H9 (cell line): ENCODE measurements at regions not wholly inside any gene's neighbourhood (a gene's known extent, or its start where the extent isn't known, plus 50 kb on each side); places are given as distances from the start of the nearest gene placed in this dataset.

ENCODE experiments used
- DNase-seq: peaks from one replicate; pipeline ENCODE4 v3.0.0-alpha.2; 2017
- H2AFZ ChIP-seq: one replicate; pipeline ENCODE4 v1.6.1; 2013; ENCODE audit warnings: mild to moderate bottlenecking, low read length, control low read depth, moderate library complexity
- H2AK5ac ChIP-seq: 2 replicates; pipeline ENCODE4 v1.6.1; 2013; ENCODE audit warnings: low read length, control low read depth, mixed read lengths; ENCODE audit not compliant: insufficient read length
- H2BK120ac ChIP-seq: one replicate; pipeline ENCODE4 v1.6.1; 2013; ENCODE audit warnings: low read depth, mild to moderate bottlenecking, low read length, control low read depth, inconsistent platforms; ENCODE audit not compliant: poor library complexity, severe bottlenecking
- H2BK12ac ChIP-seq: 2 replicates; pipeline ENCODE4 v1.6.1; 2013; ENCODE audit warnings: low read length, control low read depth, mixed read lengths, low read depth; ENCODE audit not compliant: insufficient read length
- H2BK15ac ChIP-seq: 2 replicates; pipeline ENCODE4 v1.6.1; 2013; ENCODE audit warnings: low read depth, low read length, control low read depth
- H2BK20ac ChIP-seq: one replicate; pipeline ENCODE4 v1.6.1; 2013; ENCODE audit warnings: low read depth, mild to moderate bottlenecking, low read length, control low read depth, inconsistent platforms; ENCODE audit not compliant: poor library complexity, severe bottlenecking
- H2BK5ac ChIP-seq: 2 replicates; pipeline ENCODE4 v1.6.1; 2013; ENCODE audit warnings: low read length, control low read depth, mixed read lengths; ENCODE audit not compliant: insufficient read length
- H3K14ac ChIP-seq: 2 replicates; pipeline ENCODE4 v1.6.1; 2013; ENCODE audit warnings: low read length, control low read depth; ENCODE audit not compliant: insufficient read depth
- H3K18ac ChIP-seq: 2 replicates; pipeline ENCODE4 v1.6.1; 2013; ENCODE audit warnings: low read depth, mild to moderate bottlenecking, mixed read lengths, low read length, control low read depth; ENCODE audit not compliant: insufficient read length
- H3K23ac ChIP-seq: 2 replicates; pipeline ENCODE4 v1.6.1; 2013; ENCODE audit warnings: low read length, control low read depth, mixed read lengths, low read depth; ENCODE audit not compliant: insufficient read length
- H3K23me2 ChIP-seq: 2 replicates; pipeline ENCODE4 v1.6.1; 2013; ENCODE audit warnings: low read depth, mild to moderate bottlenecking, mixed read lengths, low read length, control low read depth; ENCODE audit not compliant: insufficient read length, poor library complexity, severe bottlenecking
- H3K27ac ChIP-seq: 2 replicates; pipeline ENCODE4 v1.5.1; 2013; ENCODE audit warnings: low read length, control low read depth, mixed read lengths, low read depth; ENCODE audit not compliant: insufficient read length
- H3K27me3 ChIP-seq: 2 replicates; pipeline ENCODE4 v1.6.1; 2013; ENCODE audit warnings: low read length, control low read depth, inconsistent platforms; ENCODE audit not compliant: insufficient read depth
- H3K4ac ChIP-seq: 2 replicates; pipeline ENCODE4 v1.6.1; 2013; ENCODE audit warnings: low read depth, mild to moderate bottlenecking, control low read depth, inconsistent platforms, low read length, moderate library complexity
- H3K4me1 ChIP-seq: 2 replicates; pipeline ENCODE4 v1.6.1; 2013; ENCODE audit warnings: low read length, control low read depth, inconsistent platforms; ENCODE audit not compliant: insufficient read depth
- H3K4me2 ChIP-seq: 2 replicates; pipeline ENCODE4 v1.6.1; 2013; ENCODE audit warnings: low read length, control low read depth, mixed read lengths; ENCODE audit not compliant: insufficient read length, insufficient read depth
- H3K56ac ChIP-seq: 2 replicates; pipeline ENCODE4 v1.6.1; 2013; ENCODE audit warnings: low read depth, mild to moderate bottlenecking, mixed read lengths, low read length, control low read depth; ENCODE audit not compliant: insufficient read length
- H3K79me1 ChIP-seq: 2 replicates; pipeline ENCODE4 v1.6.1; 2013; ENCODE audit warnings: low read depth, mild to moderate bottlenecking, moderate library complexity, low read length, control low read depth, inconsistent platforms; ENCODE audit not compliant: insufficient read depth, poor library complexity, severe bottlenecking
- H3K79me2 ChIP-seq: 2 replicates; pipeline ENCODE4 v1.6.1; 2013; ENCODE audit warnings: low read length, control low read depth, inconsistent platforms; ENCODE audit not compliant: insufficient read depth
- H3K9ac ChIP-seq: 2 replicates; pipeline ENCODE4 v1.6.1; 2013; ENCODE audit warnings: low read length, control low read depth, mixed read lengths; ENCODE audit not compliant: insufficient read length; ENCODE audit errors: extremely low read depth
- H3K9me3 ChIP-seq: one replicate; pipeline ENCODE4 v1.6.1; 2013; ENCODE audit warnings: low read depth, low read length, inconsistent platforms; ENCODE audit not compliant: control insufficient read depth
- H3T11ph ChIP-seq: one replicate; pipeline ENCODE4 v1.6.1; 2013; ENCODE audit warnings: mild to moderate bottlenecking, low read length, control low read depth, inconsistent platforms
- H4K20me1 ChIP-seq: one replicate; pipeline ENCODE4 v1.6.1; 2013; ENCODE audit not compliant: control insufficient read depth, insufficient read length, insufficient read depth
- H4K5ac ChIP-seq: 2 replicates; pipeline ENCODE4 v1.6.1; 2013; ENCODE audit warnings: low read depth, mild to moderate bottlenecking, mixed read lengths, low read length, control low read depth; ENCODE audit not compliant: insufficient read length
- H4K8ac ChIP-seq: replicated peaks from 2 replicates; pipeline ENCODE4 v1.6.1; 2013; ENCODE audit warnings: low read length, control low read depth, mixed read lengths, low read depth; ENCODE audit not compliant: insufficient read length
- H4K91ac ChIP-seq: 2 replicates; pipeline ENCODE4 v1.6.1; 2013; ENCODE audit warnings: low read depth, mild to moderate bottlenecking, moderate library complexity, mixed read lengths, low read length, control low read depth; ENCODE audit not compliant: insufficient read length
- H3K27ac Mint-ChIP-seq, 3 experiments: 2 replicates in 2 of 3; 3 replicates in 1 of 3; pipeline ENCODE4 v1.8.0; 2020 to 2021; ENCODE audit warnings: mixed read lengths in 3 of 3, mild to moderate bottlenecking in 1 of 3, moderate library complexity in 1 of 3
- H3K27me3 Mint-ChIP-seq: 2 replicates; pipeline ENCODE4 v1.8.0; 2021; ENCODE audit warnings: low read depth, mild to moderate bottlenecking, moderate library complexity, mixed read lengths
- H3K36me3 Mint-ChIP-seq, 3 experiments: 2 replicates in 2 of 3; 3 replicates in 1 of 3; pipeline ENCODE4 v1.8.0; 2020 to 2021; ENCODE audit warnings: low read depth in 3 of 3, mixed read lengths in 3 of 3; ENCODE audit not compliant: insufficient read depth in 1 of 3
- H3K4me1 Mint-ChIP-seq, 2 experiments: 2 replicates each; pipeline ENCODE4 v1.8.0; 2020; ENCODE audit warnings: mixed read lengths in 2 of 2
- H3K4me3 Mint-ChIP-seq, 2 experiments: 2 replicates in 1 of 2; 3 replicates in 1 of 2; pipeline ENCODE4 v1.8.0; 2020 to 2021; ENCODE audit warnings: mild to moderate bottlenecking in 2 of 2, mixed read lengths in 2 of 2, moderate library complexity in 1 of 2
- H3K9me3 Mint-ChIP-seq, 2 experiments: 2 replicates in 1 of 2; 3 replicates in 1 of 2; pipeline ENCODE4 v1.8.0; 2020; ENCODE audit warnings: mild to moderate bottlenecking in 2 of 2, mixed read lengths in 2 of 2, moderate library complexity in 1 of 2
- WGBS: extraction: QIAGEN DNeasy Blood & Tissue Kit; methylation state at CpG from one replicate; pipeline ENCODE4 v1.1.7; 2013; ENCODE audit warnings: missing lambda C conversion rate, low lambda C conversion rate, mixed read lengths; ENCODE audit not compliant: insufficient read length; ENCODE audit errors: extremely low coverage; 5-methylcytosine and 5-hydroxymethylcytosine counted together
- TF ChIP-seq, protein P1 (sequence below): fragments of 200-600 bp; sonication (generic); conservative IDR thresholded peaks from 3 replicates; pipeline ENCODE4 v1.8.0; 2021; ENCODE audit warnings: antibody characterized with exemption, mild to moderate bottlenecking

DNA sequence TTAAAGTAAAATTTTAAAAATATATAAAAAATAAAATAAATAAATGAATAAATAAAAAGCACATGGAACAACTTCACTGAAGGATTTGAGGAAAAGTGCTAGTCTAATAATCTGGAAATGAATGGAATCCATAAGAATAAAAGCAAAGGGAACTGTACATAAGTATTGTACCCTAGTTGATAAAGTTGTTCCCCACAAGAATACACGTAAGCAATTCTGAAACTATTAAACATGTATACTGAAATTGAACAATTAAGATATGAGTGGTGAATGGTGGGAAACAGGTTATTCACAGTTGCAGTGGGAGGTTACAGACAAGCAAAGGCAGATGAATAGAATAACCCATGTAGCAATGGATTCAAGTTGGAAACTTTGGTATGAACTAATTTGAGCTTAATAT is 853.2 kb upstream of the SOX9 start:
- no peaks in the 10 kb centered on the region for H3K79me1 ChIP-seq
- no peaks in the 10 kb centered on the region for H3K4me1 ChIP-seq
- no peak overlapping the region for H2AK5ac ChIP-seq
- TF ChIP-seq, protein P1, sequence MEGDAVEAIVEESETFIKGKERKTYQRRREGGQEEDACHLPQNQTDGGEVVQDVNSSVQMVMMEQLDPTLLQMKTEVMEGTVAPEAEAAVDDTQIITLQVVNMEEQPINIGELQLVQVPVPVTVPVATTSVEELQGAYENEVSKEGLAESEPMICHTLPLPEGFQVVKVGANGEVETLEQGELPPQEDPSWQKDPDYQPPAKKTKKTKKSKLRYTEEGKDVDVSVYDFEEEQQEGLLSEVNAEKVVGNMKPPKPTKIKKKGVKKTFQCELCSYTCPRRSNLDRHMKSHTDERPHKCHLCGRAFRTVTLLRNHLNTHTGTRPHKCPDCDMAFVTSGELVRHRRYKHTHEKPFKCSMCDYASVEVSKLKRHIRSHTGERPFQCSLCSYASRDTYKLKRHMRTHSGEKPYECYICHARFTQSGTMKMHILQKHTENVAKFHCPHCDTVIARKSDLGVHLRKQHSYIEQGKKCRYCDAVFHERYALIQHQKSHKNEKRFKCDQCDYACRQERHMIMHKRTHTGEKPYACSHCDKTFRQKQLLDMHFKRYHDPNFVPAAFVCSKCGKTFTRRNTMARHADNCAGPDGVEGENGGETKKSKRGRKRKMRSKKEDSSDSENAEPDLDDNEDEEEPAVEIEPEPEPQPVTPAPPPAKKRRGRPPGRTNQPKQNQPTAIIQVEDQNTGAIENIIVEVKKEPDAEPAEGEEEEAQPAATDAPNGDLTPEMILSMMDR, result no peak
- no peak overlapping the region for H3K56ac ChIP-seq
- peaks cover 18 to 28% of the 10 kb centered on the region in 2 experiments for H3K9me3 Mint-ChIP-seq
- no peak overlapping the region for H2AFZ ChIP-seq
- H3K9me3 ChIP-seq, result no peaks in the 10 kb centered on the region
- H3K4me3 Mint-ChIP-seq, result no peak overlapping the region
- H3K27me3 ChIP-seq, result no peaks in the 10 kb centered on the region
- no peak overlapping the region for H2BK5ac ChIP-seq
- no peak overlapping the region for H2BK120ac ChIP-seq
- H3K4me2 ChIP-seq, result no peak overlapping the region
- H3T11ph ChIP-seq, result no peak overlapping the region
- H4K20me1 ChIP-seq, result no peaks in the 10 kb centered on the region
- no peaks in the 10 kb centered on the region for H3K79me2 ChIP-seq
- no peak overlapping the region for H3K18ac ChIP-seq
- no peaks in the 10 kb centered on the region for H3K4me1 Mint-ChIP-seq
- no peak overlapping the region for H2BK12ac ChIP-seq
- H4K91ac ChIP-seq, result no peak overlapping the region
- H4K5ac ChIP-seq, result no peak overlapping the region
- H3K36me3 Mint-ChIP-seq, result peaks cover 4 to 9% (median 6%) of the 10 kb centered on the region in 3 experiments; a peak in 3 of 7 replicates
- no peak overlapping the region for H2BK15ac ChIP-seq
- no CpG with 5 or more reads among the region's 1 CpG for WGBS
- H3K23ac ChIP-seq, result no peak overlapping the region
- no peaks in the 10 kb centered on the region for H3K27me3 Mint-ChIP-seq
- no peak overlapping the region for H4K8ac ChIP-seq
- no peak overlapping the region for H2BK20ac ChIP-seq
- H3K9ac ChIP-seq, result no peak overlapping the region
- no peak overlapping the region for H3K27ac Mint-ChIP-seq
- H3K4ac ChIP-seq, result no peak overlapping the region
- H3K23me2 ChIP-seq, result no peaks in the 10 kb centered on the region
- H3K27ac ChIP-seq, result no peak overlapping the region
- H3K14ac ChIP-seq, result no peak overlapping the region
- no peak for DNase-seq
